NCI-H2196 treated with DMSO at 0.1 percent for 48 hours (cell line): ENCODE measurements at regions not wholly inside any gene's neighbourhood (a gene's known extent, or its start where the extent isn't known, plus 50 kb on each side); places are given as distances from the start of the nearest gene placed in this dataset.
"Not testable (repeated sequence)": the region's sequence is repeated elsewhere in the genome, so short reads cannot be mapped to it uniquely, and the experiment has no call there.

Experiments used
- DNase-seq: peaks from one replicate; lab custom pipeline; 2025; ENCODE audit not compliant: unreplicated experiment; lab: John Stamatoyannopoulos, UW

DNA sequence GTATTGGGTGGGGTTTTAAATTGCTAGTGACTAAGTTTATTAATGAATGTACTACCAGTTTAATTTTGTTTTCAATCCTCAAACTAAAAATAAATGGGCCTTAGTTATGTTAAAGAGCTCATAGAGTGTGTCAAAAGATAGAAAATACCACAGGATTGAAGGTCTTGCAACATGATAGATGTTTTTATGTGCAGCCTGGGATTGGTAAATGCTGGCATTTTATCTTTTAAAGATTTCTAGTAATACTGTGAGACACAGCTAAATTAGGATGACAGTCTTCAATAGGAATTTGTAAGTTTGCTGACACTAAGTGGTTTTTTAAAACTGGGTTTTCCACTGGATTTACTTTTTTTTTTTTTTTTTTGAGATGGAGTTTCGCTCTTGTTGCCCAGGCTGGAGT, 122.3 kb downstream of the HAUS1 start:
- DNase-seq: no peak

DNA sequence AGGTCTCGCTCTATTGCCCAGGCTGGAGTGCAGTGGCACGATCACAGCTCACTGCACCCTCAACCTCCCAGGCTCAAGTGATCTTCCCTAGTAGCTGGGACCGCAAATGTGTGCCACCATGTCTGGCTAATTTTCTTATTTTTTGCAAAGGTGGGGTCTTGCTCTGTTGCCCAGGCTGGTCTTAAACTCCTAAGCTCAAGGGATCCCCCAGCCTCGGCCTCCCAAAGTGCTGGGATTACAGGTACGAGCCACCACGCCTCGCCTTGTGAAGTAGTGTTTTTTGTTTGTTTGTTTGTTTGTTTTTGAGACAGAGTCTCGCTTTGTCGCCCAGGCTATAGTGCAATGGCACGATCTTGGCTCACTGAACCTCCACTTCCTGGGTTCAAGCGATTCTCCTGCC, 125.5 kb downstream of the HAUS1 start:
- not testable (repeated sequence) for DNase-seq

DNA sequence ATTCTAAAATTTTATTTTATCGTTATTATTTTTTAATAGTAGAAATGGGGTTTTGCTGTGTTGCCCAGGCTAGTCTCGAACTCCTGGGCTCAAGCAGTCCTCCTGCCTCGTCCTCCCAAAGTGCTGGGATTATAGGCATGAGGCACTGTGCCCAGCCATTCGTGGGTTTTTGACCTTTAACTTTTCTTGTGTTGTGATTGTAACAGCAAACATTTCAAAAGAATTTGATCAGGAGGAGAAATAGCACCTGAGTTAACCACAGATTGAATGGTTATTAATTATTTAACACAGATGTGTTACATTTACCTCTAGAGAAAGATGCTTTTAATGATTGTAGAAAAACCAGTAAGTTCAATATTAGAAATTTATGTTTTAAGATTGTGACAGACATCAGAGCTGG, 132.0 kb downstream of the HAUS1 start:
- DNase-seq: no peak

DNA sequence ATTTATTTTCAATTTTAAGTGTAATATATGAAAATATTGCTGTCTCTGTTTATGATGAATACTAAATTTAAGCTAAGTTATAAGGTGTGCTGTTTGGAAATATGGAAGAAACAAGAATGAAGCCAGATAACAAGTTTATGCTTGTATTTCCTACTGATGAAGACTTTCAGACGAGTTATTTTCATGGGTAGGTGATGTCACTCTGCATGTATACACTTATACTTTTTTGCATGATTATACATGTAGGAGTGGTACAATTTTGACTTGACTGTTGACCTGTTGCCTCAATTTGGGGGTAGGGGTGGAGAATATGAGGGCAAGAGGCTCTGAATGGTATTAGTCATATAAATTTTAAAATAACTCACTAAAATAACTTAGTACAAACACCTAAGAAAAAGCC, 133.7 kb downstream of the HAUS1 start:
- DNase-seq: no peak

DNA sequence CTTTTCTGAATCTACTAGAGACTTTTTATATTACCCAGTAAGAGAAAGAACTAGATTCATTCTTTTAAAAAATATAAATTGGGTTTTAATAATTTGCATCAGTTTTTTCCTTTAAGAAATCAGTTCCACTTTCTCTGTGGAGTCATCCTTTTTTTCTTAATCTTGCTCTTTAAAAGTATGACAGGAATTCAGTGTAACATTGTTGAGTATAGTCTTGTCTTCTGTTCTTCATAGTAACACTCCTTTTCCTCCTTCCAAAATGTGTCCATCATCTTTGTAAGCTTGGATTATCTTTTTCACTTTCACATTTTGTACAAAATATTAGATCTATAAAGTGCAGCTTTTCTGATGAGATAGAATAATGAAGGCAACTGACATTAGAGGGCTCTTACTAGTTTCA, 135.4 kb downstream of the HAUS1 start:
- DNase-seq: no peak

DNA sequence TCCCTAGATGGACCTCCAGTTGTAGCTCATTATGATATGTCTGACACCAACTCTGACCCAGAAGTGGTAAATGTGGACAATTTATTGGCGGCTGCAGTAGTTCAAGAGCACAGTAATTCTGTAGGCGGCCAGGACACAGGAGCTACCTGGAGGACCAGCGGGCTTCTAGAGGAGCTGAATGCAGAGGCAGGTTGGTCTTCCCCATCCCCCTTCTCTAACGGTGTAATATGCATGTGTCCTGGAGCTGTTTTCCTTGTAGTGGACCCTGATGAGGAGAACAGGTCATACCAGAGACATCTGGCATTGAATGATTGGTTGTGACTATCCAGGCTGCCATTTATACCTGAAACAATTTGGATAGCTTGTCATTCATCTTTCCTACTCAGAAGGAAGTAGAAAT, 135.8 kb downstream of the HAUS1 start:
- DNase-seq: no peak

DNA sequence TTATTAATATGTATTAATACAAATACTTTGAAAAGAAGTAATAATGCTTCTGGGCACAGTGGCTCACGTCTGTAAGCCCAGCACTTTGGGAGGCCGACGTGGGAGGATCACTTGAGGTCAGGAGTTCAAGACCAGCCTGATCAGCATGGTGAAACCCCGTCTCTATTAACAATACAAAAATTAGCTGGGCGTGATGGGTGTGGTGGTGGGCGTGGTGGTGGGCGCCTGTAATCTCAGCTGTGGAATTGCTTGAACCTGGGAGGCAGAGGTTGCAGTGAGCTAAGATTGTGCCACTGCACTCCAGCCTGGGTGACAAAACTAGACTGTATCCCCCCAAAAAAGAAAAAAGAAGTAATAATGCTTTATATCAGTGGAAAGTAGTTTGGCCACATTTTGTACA, 137.2 kb downstream of the HAUS1 start:
- not testable (repeated sequence) for DNase-seq

DNA sequence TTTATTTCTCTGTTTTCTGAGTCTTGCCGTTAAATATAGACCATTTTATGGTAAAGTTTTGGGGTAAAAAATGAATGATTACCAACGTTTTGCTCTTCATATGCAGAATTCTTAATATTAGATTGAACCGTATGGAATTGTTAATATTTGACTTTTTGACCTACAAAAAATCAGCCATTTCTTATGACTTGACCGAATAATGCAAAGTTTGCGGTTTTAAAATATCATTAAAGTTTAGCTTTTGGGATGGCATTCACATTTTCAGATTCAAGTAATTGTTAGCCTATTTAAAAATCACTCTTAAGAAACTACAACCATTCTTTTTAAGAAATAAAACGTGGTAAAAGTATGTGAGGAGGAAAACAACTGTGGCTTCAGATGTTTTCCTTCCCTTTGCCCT, 138.0 kb downstream of the HAUS1 start:
- DNase-seq: no peak

DNA sequence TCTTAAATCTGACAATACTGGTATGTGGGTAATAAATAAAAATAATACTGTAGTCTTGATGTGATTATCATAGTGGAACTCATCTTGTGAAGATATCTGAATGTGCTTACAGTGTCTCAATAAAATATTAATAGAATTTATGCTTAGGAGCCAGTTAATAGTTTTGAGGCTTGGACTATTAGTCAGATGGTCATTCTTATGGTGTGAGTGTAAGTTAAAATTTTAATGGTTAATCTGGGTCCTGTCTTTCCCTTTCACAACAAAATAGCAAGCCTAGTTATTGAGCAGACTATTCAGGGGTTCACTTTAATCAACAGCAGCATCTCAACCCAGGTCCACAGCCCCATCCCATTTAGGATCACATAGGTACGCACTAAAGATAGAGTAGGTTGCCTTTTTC, 138.9 kb downstream of the HAUS1 start:
- no peak for DNase-seq

DNA sequence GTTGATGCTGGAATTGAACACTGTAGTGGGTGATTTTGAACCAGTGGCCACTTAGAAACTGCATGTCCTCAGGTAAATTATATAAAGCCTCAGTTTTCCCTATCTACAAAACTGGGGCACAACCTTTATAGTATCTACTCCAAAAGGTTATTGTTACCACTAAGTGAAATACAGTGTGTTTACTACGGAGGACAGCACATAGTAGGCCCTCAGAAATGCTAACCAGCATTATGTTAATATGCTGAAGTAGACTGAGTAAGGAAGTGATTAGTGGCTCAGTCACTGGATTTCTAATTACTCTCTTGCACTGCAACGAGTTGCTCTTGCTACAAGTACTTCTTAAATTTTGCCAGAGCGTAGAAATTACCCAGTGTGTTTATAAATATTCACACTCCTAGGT, 139.5 kb downstream of the HAUS1 start:
- no peak for DNase-seq

DNA sequence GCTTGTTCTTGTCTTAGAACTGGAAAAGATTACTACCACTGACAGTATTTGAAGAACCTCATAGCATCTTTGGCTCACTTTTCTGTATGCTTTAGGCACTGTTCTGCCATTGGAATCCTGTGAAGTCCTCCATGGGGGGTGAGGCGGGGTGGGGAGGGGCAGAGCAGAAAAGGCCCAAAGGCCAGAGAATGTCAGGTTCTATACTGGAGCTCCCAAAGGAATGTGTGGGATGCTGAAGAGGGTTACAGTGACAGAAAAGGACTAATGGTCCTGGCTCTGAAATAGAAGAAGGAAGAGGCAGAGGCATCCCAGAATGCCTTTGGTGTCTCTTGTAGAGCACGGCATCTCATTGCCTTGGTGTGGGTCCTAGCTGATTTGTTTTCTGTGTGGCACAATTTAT, 141.9 kb downstream of the HAUS1 start:
- DNase-seq: no peak

DNA sequence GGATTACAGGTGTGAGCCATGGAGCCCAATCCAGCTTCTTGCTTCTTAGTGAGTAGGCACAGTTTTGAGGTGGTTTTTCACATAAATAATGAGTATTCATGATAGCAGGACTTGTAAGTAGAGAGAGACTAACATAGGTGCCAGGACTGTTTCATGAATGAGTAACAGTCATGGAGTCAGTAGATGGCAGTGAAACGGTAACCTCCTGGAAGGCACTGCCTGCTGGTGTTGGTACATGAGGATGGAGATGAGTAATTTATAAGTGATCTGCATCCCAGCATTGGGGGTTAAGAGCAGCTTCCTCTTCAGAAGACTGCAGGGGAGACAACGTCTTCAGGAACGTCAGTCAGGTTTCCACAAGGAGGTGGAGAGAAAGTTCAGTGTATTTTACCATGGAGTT, 143.8 kb downstream of the HAUS1 start:
- DNase-seq: no peak

DNA sequence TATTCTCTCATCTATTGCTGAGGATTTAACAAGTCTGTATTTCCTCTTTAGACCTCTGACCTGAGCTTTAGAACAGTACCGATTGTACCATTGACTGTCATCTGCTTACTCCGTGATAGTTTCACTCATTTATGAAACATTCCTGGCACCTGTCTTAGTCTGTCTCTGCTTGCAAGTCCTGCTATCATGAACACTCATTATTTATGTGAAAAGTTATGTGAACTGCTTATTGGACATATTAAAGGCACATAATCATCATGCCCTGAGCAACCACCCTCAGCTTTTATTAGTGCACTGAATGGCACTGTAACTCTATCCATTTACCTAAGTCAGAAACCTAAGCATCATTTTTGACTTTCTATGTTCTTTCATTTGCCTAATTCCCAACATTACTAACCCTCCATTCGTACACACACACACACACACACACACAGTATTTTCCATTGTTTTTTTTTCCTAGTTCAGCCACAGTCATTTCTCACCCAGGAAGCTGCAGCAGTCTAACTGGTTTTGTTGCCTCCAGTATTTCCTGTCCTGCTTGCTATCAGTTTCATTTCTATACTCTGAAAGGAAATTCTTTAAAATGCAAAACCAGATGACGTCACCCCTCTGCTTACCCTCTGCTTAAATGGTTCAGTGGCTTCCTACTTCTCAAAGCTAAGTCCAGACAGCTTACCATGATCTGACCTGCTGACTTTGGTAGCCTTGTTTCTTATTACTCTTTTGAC, 146.1 kb downstream of the HAUS1 start:
- peak; percentile 79 for DNase-seq

DNA sequence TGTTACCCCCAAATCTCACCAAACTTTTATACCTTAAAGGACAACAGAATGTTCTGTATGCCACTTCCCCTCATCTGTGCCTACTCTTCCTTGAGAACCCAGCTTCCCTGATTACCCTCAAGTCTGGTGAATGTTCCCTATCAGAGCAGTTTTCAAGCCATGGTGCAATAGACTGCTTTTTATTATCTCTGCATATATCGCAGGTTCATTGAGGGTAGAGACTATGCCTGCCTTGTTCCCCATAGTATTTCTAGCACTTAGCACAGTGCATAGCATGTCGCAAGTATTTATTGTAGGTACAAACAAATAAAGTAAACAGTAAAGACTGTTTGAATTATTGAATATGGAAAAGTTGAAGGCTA, 146.6 kb downstream of the HAUS1 start:
- DNase-seq: no peak

DNA sequence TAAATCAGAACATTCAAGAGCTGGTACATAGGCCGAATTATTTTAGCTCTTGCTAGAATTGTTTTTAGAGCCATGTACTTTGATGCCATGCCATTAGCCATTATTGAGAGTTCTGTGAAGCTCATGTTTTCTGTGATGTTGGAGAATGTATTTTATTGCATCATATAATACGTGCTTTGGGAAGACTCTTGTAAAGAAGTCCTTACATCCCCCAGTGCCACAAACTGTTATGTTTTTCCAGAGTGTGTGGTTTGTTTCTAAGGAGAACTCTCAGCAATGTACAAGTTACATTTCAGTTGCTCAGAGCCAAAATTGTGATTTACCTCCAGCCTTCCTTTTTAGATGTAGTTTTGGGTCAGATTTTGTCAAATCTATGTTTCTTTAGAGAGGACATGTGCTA, 148.6 kb downstream of the HAUS1 start:
- DNase-seq: no peak

DNA sequence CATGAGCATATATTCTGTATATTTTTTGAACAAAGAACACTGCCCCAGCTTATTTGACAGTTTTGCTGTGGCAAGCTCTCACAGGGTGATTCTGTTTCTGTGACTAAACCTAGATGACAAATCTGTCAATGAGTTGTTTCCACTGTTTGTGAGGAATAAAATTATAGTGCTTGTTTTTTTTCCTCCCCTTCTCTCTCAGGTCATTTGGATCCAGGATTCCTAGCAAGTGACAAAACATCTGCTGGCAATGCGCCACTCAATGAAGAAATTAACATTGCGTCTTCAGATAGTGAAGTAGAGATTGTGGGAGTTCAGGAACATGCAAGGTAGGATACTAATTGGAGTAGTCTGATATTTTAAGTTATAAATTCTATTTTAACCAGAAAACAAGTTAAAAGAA, 149.3 kb downstream of the HAUS1 start:
- DNase-seq: no peak

DNA sequence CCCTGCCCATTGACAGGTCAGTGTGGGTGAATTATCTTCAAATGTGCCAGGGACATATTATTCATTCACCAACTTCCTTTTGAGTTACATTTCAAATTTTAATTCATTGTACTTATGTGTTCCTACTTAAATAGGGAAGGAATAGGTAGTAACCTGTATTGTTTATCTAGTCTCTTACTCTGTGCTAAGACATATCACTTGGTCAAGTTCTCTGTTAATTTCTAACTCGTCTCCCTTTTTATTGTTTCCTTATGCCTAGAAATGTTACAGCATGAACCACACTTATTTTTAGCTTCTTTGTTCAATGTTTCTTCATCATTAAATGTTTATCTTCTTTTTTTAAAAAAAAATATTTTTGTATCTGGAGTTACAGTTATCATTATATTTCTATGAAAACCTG, 151.9 kb downstream of the HAUS1 start:
- DNase-seq: no peak

DNA sequence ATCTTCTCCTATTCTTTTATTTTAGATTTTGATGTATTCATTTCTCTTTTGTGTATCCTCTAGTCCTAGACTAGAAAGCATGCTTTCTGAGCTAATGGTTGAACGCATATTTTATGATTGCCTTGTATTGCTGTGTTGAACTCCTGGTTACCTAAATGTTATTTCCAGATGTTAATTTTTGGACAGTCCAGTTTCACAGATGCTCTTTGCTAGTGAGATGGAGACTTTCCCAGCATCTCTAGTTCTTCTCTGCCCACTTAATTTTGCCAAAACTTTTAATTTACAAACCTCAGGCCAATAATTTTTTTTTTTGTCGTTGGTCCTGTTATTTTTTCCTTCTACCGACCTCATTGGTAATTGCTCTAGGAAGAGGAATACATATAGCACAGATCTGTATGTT, 153.2 kb downstream of the HAUS1 start:
- DNase-seq: no peak

DNA sequence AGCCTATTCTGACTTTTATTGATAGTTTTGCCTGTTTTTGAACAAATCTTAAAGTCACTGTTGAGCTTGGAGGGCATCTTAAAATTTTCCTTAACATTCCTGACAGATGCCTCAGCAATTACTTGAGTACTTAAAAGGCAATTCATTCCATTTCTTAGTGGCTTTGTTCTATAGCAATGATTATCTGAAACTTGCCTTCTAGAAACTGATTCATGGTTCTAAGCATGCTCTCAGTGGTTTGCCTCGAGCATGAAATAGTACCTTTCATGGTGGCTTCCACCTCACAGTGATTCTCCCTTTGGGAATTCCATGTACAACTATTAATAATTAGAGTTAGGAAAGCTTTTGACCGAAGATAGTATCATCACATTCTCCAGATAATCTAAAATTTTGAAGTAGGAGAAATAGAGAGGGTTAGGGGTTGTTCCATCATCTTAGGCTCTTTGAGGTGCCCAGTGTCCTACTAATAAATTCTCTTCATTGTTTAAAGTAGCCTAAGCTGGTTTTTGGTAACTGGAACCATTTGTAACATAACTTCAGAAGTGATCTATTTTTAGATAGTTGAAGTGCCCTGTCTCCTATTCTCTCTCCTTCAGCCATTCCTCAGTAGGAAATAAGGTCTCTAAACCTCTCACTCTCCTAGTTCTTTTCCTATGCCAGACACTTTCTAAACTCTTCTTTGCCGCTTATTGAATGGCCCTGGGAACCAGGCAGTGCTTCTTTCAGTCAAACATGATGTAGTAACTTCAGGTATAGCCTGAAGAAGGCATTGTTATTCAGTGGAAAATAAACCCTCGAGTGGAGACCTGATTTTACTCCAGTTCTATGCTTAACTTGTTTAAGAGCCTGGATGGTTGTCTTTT, 156.1 kb downstream of the HAUS1 start:
- DNase-seq: no peak

DNA sequence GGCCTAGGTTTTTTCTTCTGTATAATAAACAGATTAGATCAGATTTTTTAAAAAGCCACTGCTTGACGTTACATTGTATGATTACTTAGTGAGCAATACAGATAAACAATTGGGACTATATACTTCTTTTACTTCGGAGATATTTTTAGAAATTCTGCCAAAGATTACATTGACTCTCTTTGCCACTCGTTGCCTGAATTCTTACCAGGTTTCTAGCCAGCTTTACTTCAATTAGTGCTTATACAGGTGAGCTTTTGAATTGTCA, 156.6 kb downstream of the HAUS1 start:
- DNase-seq: no peak

DNA sequence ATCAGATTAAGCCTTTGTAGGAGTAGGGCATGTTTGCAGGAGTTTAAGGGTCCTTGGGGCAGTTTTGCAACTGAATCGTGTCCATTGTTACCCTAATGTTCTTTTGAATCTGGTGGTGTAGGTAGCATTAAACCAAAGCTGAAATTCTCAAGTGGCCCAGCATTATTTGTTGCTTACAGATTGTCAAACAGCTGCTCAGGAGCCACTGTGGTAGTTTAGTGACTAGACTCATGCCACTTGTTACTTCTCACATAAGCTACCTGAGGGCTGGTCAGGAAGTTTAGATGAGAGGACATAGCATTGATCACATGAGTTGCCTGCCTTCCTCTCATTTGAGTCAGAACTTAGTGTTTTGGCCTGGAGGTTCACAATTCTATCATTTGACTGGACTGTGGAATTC, 157.6 kb downstream of the HAUS1 start:
- DNase-seq: no peak

DNA sequence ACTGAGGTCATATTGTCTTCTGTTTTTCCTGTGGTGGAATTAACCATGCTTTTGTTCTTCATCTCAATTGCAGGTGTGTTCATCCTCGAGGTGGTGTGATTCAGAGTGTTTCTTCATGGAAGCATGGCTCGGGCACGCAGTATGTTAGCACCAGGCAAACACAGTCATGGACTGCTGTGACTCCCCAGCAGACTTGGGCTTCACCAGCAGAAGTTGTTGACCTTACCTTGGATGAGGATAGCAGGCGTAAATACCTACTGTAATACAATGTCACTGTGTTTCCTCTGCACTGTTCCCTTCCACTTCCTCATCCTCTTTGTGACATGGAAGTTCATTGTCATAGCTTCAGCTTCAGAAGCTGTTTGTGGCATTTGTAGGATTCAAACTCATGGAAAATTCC, 158.7 kb downstream of the HAUS1 start:
- DNase-seq: no peak

DNA sequence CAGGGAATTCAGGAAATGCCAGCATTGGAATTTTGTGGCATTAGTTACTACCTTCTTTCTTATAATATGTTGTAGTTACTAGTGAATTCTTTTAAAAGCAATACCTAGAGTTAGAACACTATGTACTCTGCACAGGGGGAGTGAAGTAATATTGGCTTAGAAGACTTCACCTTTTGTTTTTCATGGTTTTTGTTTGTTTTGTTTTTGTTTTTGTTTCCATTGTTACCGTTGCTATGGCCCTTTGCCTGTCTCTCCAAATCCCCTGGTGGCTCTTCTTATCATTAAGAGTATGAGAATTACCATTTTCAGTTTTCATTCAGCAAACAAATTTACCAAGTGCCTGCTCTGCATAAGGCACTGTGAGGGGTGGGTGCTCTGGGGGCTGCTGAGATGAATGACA, 160.1 kb downstream of the HAUS1 start:
- DNase-seq: no peak
